ENCODE measurements at regions not wholly inside any gene's neighbourhood (a gene's known extent, or its start where the extent isn't known, plus 50 kb on each side); places are given as distances from the start of the nearest gene placed in this dataset.

DNA sequence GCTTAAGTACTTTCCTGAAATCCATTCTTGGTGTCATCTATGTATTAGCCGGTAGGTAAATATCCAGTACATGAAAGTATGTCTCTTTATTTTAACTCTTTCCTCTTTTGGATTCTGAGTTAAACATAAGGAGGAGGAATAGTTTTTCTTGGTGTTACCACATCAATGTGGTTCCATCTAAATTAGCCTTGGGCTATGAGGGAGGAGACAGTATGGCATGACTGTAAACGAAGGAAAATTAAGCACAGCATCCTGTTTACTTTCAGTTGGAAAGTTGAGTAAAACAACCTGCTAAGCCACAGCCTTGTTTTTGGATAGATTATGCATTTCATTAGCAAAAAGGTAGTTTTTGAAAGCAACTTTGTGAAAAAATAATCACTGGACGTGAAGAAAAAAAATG lies 693.0 kb upstream of the SOX9 start:
- no peak for FAIRE-seq
- DNase-seq (ENCODE audit: low read depth in 1 of 2, low spot score in 1 of 2) = no peak
- H3K9me3 ChIP-seq = no peaks in the 10 kb centered on the region; the same call in 2 of the 3 replicates
- TF ChIP-seq, protein P1, sequence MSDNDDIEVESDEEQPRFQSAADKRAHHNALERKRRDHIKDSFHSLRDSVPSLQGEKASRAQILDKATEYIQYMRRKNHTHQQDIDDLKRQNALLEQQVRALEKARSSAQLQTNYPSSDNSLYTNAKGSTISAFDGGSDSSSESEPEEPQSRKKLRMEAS (IDR thresholded peaks at IDR 0.05) = no peak
- POLR2A ChIA-PET = no interaction called here
- no peak for ATAC-seq
- 75% methylated on average over 3 of the region's 3 CpGs for WGBS (ENCODE audit: missing lambda C conversion rate)
- CTCF ChIA-PET = no interaction called here
- H3K4me1 ChIP-seq = peaks cover 25% of the 10 kb centered on the region
- no peak overlapping the region for H3K4me3 ChIP-seq
- H3K27ac ChIP-seq = no peak overlapping the region
- H3K4me2 ChIP-seq = no peak overlapping the region

DNA sequence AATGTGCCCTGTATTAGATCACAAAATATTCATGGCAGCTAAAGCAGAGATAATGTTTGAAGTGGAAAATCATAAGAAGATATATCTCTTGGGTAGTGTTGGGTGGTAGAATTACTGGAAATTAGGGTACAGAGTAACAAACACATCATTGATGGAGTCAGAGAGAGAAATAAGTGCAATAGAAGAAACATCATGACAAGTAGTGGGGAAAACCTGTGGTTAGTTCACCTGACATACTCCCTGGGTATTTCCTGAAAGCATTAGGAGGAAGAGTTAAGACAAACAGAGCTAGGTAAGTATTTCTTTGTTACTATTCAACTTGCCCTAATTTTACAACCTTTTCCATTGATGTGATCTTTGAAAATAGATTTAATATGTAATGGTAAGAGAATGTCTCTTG lies 691.9 kb upstream of the SOX9 start:
- DNase-seq (ENCODE audit: low read depth in 1 of 2, low spot score in 1 of 2) (no peak), ATAC-seq (no peak), FAIRE-seq (no peak)
- Histone ChIP-seq H3K4me3 (no peak overlapping the region), H3K4me1 (peaks cover 20% of the 10 kb centered on the region), H3K4me2 (no peak overlapping the region), H3K9me3 (no peaks in the 10 kb centered on the region; the same call in 2 of the 3 replicates), H3K27ac (no peak overlapping the region)
- POLR2A ChIA-PET = no interaction called here
- CTCF ChIA-PET = interaction anchor here (0.7 kb wide), 1 partner anchor 9 kb away, joined by 3 read pairs; no protein-coding TSS in a partner anchor
- TF ChIP-seq, protein P2, sequence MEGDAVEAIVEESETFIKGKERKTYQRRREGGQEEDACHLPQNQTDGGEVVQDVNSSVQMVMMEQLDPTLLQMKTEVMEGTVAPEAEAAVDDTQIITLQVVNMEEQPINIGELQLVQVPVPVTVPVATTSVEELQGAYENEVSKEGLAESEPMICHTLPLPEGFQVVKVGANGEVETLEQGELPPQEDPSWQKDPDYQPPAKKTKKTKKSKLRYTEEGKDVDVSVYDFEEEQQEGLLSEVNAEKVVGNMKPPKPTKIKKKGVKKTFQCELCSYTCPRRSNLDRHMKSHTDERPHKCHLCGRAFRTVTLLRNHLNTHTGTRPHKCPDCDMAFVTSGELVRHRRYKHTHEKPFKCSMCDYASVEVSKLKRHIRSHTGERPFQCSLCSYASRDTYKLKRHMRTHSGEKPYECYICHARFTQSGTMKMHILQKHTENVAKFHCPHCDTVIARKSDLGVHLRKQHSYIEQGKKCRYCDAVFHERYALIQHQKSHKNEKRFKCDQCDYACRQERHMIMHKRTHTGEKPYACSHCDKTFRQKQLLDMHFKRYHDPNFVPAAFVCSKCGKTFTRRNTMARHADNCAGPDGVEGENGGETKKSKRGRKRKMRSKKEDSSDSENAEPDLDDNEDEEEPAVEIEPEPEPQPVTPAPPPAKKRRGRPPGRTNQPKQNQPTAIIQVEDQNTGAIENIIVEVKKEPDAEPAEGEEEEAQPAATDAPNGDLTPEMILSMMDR (IDR thresholded peaks at IDR 0.05) = no peak
- TF ChIP-seq CBX2 (IDR thresholded peaks at IDR 0.05; ENCODE audit: borderline replicate concordance, low read depth) (no peak), EP300 (IDR thresholded peaks at IDR 0.05) (no peak), CHD2 (IDR thresholded peaks at IDR 0.05; ENCODE audit: low read length, partially characterized antibody) (no peak), EHF (CRISPR knock-in tag; IDR thresholded peaks at IDR 0.05) (no peak), HEYL (CRISPR knock-in tag; IDR thresholded peaks at IDR 0.05) (no peak), CBX8 (IDR thresholded peaks at IDR 0.05) (no peak), NFE2L2 (conservative IDR thresholded peaks at IDR 0.05; ENCODE audit: low read length) (no peak), NPAS2 (CRISPR knock-in tag; IDR thresholded peaks at IDR 0.05; ENCODE audit: borderline replicate concordance) (no peak), HOXB13 (CRISPR knock-in tag; IDR thresholded peaks at IDR 0.05; ENCODE audit: low read depth) (no peak), CHD4 (IDR thresholded peaks at IDR 0.05; ENCODE audit: borderline replicate concordance) (no peak), MYC (IDR thresholded peaks at IDR 0.05; ENCODE audit: borderline replicate concordance, low read length) (no peak)
- TF ChIP-seq, protein P3, sequence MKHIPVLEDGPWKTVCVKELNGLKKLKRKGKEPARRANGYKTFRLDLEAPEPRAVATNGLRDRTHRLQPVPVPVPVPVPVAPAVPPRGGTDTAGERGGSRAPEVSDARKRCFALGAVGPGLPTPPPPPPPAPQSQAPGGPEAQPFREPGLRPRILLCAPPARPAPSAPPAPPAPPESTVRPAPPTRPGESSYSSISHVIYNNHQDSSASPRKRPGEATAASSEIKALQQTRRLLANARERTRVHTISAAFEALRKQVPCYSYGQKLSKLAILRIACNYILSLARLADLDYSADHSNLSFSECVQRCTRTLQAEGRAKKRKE (CRISPR knock-in tag; IDR thresholded peaks at IDR 0.05; ENCODE audit: low read depth) = no peak
- TF ChIP-seq, protein P4, sequence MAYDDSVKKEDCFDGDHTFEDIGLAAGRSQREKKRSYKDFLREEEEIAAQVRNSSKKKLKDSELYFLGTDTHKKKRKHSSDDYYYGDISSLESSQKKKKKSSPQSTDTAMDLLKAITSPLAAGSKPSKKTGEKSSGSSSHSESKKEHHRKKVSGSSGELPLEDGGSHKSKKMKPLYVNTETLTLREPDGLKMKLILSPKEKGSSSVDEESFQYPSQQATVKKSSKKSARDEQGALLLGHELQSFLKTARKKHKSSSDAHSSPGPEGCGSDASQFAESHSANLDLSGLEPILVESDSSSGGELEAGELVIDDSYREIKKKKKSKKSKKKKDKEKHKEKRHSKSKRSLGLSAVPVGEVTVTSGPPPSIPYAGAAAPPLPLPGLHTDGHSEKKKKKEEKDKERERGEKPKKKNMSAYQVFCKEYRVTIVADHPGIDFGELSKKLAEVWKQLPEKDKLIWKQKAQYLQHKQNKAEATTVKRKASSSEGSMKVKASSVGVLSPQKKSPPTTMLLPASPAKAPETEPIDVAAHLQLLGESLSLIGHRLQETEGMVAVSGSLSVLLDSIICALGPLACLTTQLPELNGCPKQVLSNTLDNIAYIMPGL (CRISPR knock-in tag; IDR thresholded peaks at IDR 0.05; ENCODE audit: borderline replicate concordance) = no peak
- TF ChIP-seq, protein P5, sequence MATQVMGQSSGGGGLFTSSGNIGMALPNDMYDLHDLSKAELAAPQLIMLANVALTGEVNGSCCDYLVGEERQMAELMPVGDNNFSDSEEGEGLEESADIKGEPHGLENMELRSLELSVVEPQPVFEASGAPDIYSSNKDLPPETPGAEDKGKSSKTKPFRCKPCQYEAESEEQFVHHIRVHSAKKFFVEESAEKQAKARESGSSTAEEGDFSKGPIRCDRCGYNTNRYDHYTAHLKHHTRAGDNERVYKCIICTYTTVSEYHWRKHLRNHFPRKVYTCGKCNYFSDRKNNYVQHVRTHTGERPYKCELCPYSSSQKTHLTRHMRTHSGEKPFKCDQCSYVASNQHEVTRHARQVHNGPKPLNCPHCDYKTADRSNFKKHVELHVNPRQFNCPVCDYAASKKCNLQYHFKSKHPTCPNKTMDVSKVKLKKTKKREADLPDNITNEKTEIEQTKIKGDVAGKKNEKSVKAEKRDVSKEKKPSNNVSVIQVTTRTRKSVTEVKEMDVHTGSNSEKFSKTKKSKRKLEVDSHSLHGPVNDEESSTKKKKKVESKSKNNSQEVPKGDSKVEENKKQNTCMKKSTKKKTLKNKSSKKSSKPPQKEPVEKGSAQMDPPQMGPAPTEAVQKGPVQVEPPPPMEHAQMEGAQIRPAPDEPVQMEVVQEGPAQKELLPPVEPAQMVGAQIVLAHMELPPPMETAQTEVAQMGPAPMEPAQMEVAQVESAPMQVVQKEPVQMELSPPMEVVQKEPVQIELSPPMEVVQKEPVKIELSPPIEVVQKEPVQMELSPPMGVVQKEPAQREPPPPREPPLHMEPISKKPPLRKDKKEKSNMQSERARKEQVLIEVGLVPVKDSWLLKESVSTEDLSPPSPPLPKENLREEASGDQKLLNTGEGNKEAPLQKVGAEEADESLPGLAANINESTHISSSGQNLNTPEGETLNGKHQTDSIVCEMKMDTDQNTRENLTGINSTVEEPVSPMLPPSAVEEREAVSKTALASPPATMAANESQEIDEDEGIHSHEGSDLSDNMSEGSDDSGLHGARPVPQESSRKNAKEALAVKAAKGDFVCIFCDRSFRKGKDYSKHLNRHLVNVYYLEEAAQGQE (IDR thresholded peaks at IDR 0.05) = no peak
- TF ChIP-seq, protein P6, sequence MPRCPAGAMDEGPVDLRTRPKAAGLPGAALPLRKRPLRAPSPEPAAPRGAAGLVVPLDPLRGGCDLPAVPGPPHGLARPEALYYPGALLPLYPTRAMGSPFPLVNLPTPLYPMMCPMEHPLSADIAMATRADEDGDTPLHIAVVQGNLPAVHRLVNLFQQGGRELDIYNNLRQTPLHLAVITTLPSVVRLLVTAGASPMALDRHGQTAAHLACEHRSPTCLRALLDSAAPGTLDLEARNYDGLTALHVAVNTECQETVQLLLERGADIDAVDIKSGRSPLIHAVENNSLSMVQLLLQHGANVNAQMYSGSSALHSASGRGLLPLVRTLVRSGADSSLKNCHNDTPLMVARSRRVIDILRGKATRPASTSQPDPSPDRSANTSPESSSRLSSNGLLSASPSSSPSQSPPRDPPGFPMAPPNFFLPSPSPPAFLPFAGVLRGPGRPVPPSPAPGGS (IDR thresholded peaks at IDR 0.05) = no peak
